Mesenchymal stem cell (in vitro differentiated cells and primary cell): ENCODE measurements at regions not wholly inside any gene's neighbourhood (a gene's known extent, or its start where the extent isn't known, plus 50 kb on each side); places are given as distances from the start of the nearest gene placed in this dataset.

Experiments used
- DNase-seq: peaks from one replicate; pipeline ENCODE4 v3.0.0-alpha.2; 2013
- H2AFZ ChIP-seq: one replicate; pipeline ENCODE4 v1.6.1; 2013; ENCODE audit warnings: low read depth, mild to moderate bottlenecking, control low read depth, inconsistent platforms, low read length, moderate library complexity
- H2AK5ac ChIP-seq: 2 replicates; pipeline ENCODE4 v1.6.1; 2013; ENCODE audit warnings: low read length, moderate library complexity, mild to moderate bottlenecking, inconsistent platforms; ENCODE audit not compliant: severe bottlenecking
- H2BK120ac ChIP-seq: one replicate; pipeline ENCODE4 v1.6.1; 2013; ENCODE audit warnings: low read depth, mild to moderate bottlenecking, inconsistent platforms, low read length, moderate library complexity
- H2BK12ac ChIP-seq, 2 experiments: one replicate each; pipeline ENCODE4 v1.6.1; 2013; ENCODE audit warnings: inconsistent platforms in 2 of 2, low read length in 2 of 2, mild to moderate bottlenecking in 2 of 2, moderate library complexity in 2 of 2, control low read depth in 1 of 2
- H2BK15ac ChIP-seq: one replicate; pipeline ENCODE4 v1.6.1; 2013; ENCODE audit warnings: mild to moderate bottlenecking, low read depth, inconsistent platforms; ENCODE audit not compliant: poor library complexity, severe bottlenecking
- H2BK5ac ChIP-seq: 2 replicates; pipeline ENCODE4 v1.6.1; 2013; ENCODE audit warnings: low read depth, mild to moderate bottlenecking, low read length, control low read depth, inconsistent platforms; ENCODE audit not compliant: poor library complexity, severe bottlenecking
- H3K14ac ChIP-seq, 2 experiments: one replicate each; pipeline ENCODE4 v1.6.1; 2013; ENCODE audit warnings: inconsistent platforms in 2 of 2, low read length in 2 of 2, control low read depth in 1 of 2, mild to moderate bottlenecking in 1 of 2, moderate library complexity in 1 of 2
- H3K18ac ChIP-seq, 2 experiments: one replicate each; pipeline ENCODE4 v1.6.1; 2013; ENCODE audit warnings: inconsistent platforms in 2 of 2, low read length in 2 of 2, control low read depth in 1 of 2, low read depth in 1 of 2, mild to moderate bottlenecking in 1 of 2
- H3K23ac ChIP-seq, 2 experiments: one replicate each; pipeline ENCODE4 v1.6.1; 2013; ENCODE audit warnings: inconsistent platforms in 2 of 2, low read length in 2 of 2, mild to moderate bottlenecking in 2 of 2, moderate library complexity in 2 of 2, control low read depth in 1 of 2
- H3K27ac ChIP-seq: 2 replicates; pipeline ENCODE4 v1.5.1; 2013; ENCODE audit warnings: mild to moderate bottlenecking, moderate library complexity, low read length, control low read depth, inconsistent platforms; ENCODE audit not compliant: poor library complexity, severe bottlenecking
- H3K27me3 ChIP-seq, 2 experiments: 2 replicates each; pipeline versions ENCODE4 v1.6.1 to v1.7.0; 2013; ENCODE audit warnings: low read length in 2 of 2, mild to moderate bottlenecking in 2 of 2, moderate library complexity in 2 of 2, control low read depth in 1 of 2, inconsistent platforms in 1 of 2; ENCODE audit not compliant: control insufficient read depth in 1 of 2, insufficient read depth in 1 of 2
- H3K36me3 ChIP-seq, 2 experiments: 2 replicates each; pipeline versions ENCODE4 v1.6.1 to v1.7.0; 2013; ENCODE audit warnings: low read length in 2 of 2, control low read depth in 1 of 2, inconsistent platforms in 1 of 2, low read depth in 1 of 2, mild to moderate bottlenecking in 1 of 2; ENCODE audit not compliant: insufficient read depth in 2 of 2, control insufficient read depth in 1 of 2
- H3K4ac ChIP-seq, 2 experiments: one replicate each; pipeline ENCODE4 v1.6.1; 2013; ENCODE audit warnings: inconsistent platforms in 2 of 2, low read length in 2 of 2, mild to moderate bottlenecking in 2 of 2, moderate library complexity in 2 of 2, control low read depth in 1 of 2, low read depth in 1 of 2
- H3K4me1 ChIP-seq: 2 replicates; pipeline ENCODE4 v1.6.1; 2013; ENCODE audit warnings: low read depth, low read length, control low read depth; ENCODE audit not compliant: control insufficient read depth, insufficient read depth
- H3K4me2 ChIP-seq: 2 replicates; pipeline ENCODE4 v1.6.1; 2013; ENCODE audit warnings: low read length, mild to moderate bottlenecking, inconsistent platforms; ENCODE audit not compliant: poor library complexity, severe bottlenecking
- H3K4me3 ChIP-seq, 2 experiments: 2 replicates each; pipeline versions ENCODE4 v1.5.1 to v1.7.0; 2013; ENCODE audit warnings: low read length in 2 of 2, mild to moderate bottlenecking in 2 of 2, control low read depth in 1 of 2, low read depth in 1 of 2; ENCODE audit not compliant: insufficient read depth in 1 of 2
- H3K79me1 ChIP-seq: replicated peaks from 2 replicates; pipeline ENCODE4 v1.6.1; 2013; ENCODE audit warnings: mild to moderate bottlenecking, control low read depth, low read length, inconsistent platforms; ENCODE audit not compliant: poor library complexity, severe bottlenecking
- H3K9ac ChIP-seq: 2 replicates; pipeline ENCODE4 v1.7.0; 2013; ENCODE audit warnings: mild to moderate bottlenecking, low read length, moderate library complexity
- H3K9me3 ChIP-seq: 2 replicates; pipeline ENCODE4 v1.7.0; 2013; ENCODE audit warnings: mild to moderate bottlenecking, low read length; ENCODE audit not compliant: control insufficient read depth
- H4K8ac ChIP-seq: one replicate; pipeline ENCODE4 v1.6.1; 2013; ENCODE audit warnings: inconsistent platforms, mild to moderate bottlenecking, low read length, moderate library complexity
- H4K91ac ChIP-seq: one replicate; pipeline ENCODE4 v1.6.1; 2013; ENCODE audit warnings: mild to moderate bottlenecking, low read length, inconsistent platforms
- WGBS: methylation state at CpG from one replicate; pipeline ENCODE4 v1.1.7; 2013; ENCODE audit warnings: mixed read lengths; 5-methylcytosine and 5-hydroxymethylcytosine counted together

DNA sequence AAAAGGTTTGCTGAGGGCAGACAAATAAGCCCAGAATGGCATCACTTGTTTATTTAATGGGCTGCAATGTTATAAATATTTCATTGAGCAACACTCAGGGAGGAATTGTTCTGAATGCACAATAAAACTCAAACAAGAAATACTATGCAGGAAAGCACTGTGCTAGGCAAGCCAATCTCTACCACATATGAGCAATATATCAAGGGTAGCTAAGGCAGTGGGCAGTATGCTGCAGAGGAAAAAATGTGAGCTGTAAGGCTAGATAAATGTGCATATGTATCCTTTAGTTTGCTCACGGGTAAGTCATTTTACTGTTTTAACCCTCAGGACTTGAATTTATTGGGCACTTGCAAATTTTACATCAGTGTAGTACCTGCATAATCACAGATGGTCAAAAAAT is 349.6 kb downstream of the CDC14C start:
- Histone ChIP-seq H3K14ac (no peak overlapping the region), H3K4me2 (no peak overlapping the region), H3K23ac (no peak overlapping the region), H2BK15ac (no peak overlapping the region), H3K27me3 (no peaks in the 10 kb centered on the region), H4K91ac (no peak overlapping the region), H3K4me3 (no peak overlapping the region), H3K27ac (no peak overlapping the region), H2BK120ac (no peak overlapping the region), H2BK12ac (no peak overlapping the region), H2AK5ac (no peak overlapping the region), H3K79me1 (no peaks in the 10 kb centered on the region), H4K8ac (no peak overlapping the region), H2BK5ac (no peak overlapping the region), H3K4ac (no peak overlapping the region), H3K9me3 (no peaks in the 10 kb centered on the region), H2AFZ (no peak overlapping the region), H3K4me1 (no peaks in the 10 kb centered on the region), H3K36me3 (no peaks in the 10 kb centered on the region), H3K9ac (no peak overlapping the region), H3K18ac (no peak overlapping the region)
- no peak for DNase-seq
- WGBS: 38% methylated on average over 1 of the region's 1 CpG

DNA sequence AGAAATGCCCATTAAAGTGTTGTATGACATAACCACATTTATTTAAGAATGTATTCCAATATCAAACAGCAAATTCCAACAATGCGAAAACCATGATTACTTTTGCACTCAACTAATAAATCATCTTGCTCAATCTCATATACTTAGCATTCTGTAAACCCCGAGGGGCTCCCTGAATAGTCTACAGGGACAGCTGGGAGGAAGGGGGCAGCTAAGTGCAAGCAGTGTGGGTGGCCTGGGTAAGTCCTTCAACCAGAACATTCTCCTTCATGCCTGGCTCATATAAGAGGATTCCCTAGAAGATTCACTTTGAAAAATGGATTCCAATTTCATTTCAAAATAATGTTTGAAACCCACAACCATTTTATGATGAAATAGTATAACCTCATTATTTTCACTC is 355.5 kb downstream of the CDC14C start:
- Histone ChIP-seq H3K4me3 (no peak overlapping the region), H2AFZ (no peak overlapping the region), H2AK5ac (no peak overlapping the region), H3K4me2 (no peak overlapping the region), H2BK15ac (no peak overlapping the region), H3K9me3 (no peaks in the 10 kb centered on the region), H3K27me3 (no peaks in the 10 kb centered on the region), H3K36me3 (no peaks in the 10 kb centered on the region), H3K79me1 (no peaks in the 10 kb centered on the region), H2BK12ac (no peak overlapping the region), H4K91ac (no peak overlapping the region), H3K27ac (no peak overlapping the region), H3K4ac (no peak overlapping the region), H3K4me1 (no peaks in the 10 kb centered on the region), H4K8ac (no peak overlapping the region), H3K18ac (no peak overlapping the region), H3K14ac (no peak overlapping the region), H3K9ac (no peak overlapping the region), H2BK5ac (no peak overlapping the region), H2BK120ac (no peak overlapping the region), H3K23ac (no peak overlapping the region)
- DNase-seq: no peak
- WGBS: 63% methylated on average over 1 of the region's 2 CpGs

DNA sequence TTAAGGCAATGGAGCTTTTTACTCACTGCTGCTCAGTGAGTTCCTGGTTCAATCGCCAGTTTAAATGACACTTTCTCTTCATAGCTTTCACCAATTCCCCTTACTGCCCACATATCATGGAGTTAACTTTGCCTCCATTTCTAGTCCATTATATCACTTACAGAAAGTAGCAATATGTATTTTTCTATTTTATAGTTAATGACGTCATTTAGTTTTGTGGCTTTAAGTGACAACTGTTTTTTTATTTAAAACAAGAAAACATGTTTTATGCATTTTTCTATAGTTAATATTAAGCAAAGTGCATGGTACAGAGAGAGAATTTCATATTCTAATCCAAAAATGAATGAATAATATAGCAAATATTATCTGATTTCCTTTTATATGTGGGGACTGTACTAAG is 363.3 kb downstream of the CDC14C start:
- Histone ChIP-seq H2BK120ac (no peak overlapping the region), H2AK5ac (no peak overlapping the region), H3K4me2 (no peak overlapping the region), H4K8ac (no peak overlapping the region), H3K23ac (no peak overlapping the region), H3K14ac (no peak overlapping the region), H3K4me1 (no peaks in the 10 kb centered on the region), H4K91ac (no peak overlapping the region), H3K27ac (no peak overlapping the region), H2BK5ac (no peak overlapping the region), H3K9ac (no peak overlapping the region), H2BK15ac (no peak overlapping the region), H3K79me1 (no peaks in the 10 kb centered on the region), H3K27me3 (no peaks in the 10 kb centered on the region), H3K36me3 (no peaks in the 10 kb centered on the region), H3K9me3 (no peaks in the 10 kb centered on the region), H2BK12ac (no peak overlapping the region), H3K4me3 (no peak overlapping the region), H2AFZ (no peak overlapping the region), H3K18ac (no peak overlapping the region), H3K4ac (no peak overlapping the region)
- no peak for DNase-seq
- WGBS: 100% methylated on average over 1 of the region's 2 CpGs

DNA sequence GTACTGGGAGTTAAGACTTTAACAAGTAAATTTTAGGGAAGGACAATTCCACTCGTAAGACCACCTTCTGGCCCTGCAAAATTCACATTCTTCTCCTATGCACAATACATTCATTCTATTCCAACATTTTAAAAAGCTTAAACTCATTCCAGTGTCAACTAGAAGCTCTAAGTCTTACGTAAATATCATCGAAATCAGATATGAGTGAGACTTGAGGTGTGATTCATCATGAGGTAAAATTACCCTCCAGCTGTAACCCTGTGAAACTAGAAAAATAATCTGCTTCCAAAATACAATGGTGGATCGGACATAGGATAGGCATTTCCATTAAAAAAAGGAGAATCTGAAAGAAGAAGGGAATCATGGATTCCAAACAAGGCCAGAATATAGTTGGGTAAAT is 370.3 kb downstream of the CDC14C start:
- Histone ChIP-seq H3K4me1 (no peaks in the 10 kb centered on the region), H2BK5ac (no peak overlapping the region), H3K9ac (peak overlapping the region; percentile 81), H4K8ac (no peak overlapping the region), H2BK120ac (no peak overlapping the region), H3K36me3 (no peaks in the 10 kb centered on the region), H3K23ac (no peak overlapping the region), H3K18ac (no peak overlapping the region), H3K14ac (no peak overlapping the region), H3K79me1 (no peaks in the 10 kb centered on the region), H3K4me2 (no peak overlapping the region), H2BK12ac (no peak overlapping the region), H3K4ac (no peak overlapping the region), H4K91ac (no peak overlapping the region), H3K27me3 (no peaks in the 10 kb centered on the region), H2BK15ac (no peak overlapping the region), H3K4me3 (no peak overlapping the region), H3K27ac (no peak overlapping the region), H2AFZ (no peak overlapping the region), H3K9me3 (no peaks in the 10 kb centered on the region), H2AK5ac (no peak overlapping the region)
- 65% methylated on average over 4 of the region's 4 CpGs for WGBS
- DNase-seq: no peak
